Skin of body (tissue), 1 donor: ENCODE measurements at regions not wholly inside any gene's neighbourhood (a gene's known extent, or its start where the extent isn't known, plus 50 kb on each side); places are given as distances from the start of the nearest gene placed in this dataset.
"Not testable (repeated sequence)": the region's sequence is repeated elsewhere in the genome, so short reads cannot be mapped to it uniquely, and the experiment has no call there.

ENCODE experiments used
- DNase-seq: peaks from one replicate; lab custom pipeline; 2025; lab: John Stamatoyannopoulos, UW

DNA sequence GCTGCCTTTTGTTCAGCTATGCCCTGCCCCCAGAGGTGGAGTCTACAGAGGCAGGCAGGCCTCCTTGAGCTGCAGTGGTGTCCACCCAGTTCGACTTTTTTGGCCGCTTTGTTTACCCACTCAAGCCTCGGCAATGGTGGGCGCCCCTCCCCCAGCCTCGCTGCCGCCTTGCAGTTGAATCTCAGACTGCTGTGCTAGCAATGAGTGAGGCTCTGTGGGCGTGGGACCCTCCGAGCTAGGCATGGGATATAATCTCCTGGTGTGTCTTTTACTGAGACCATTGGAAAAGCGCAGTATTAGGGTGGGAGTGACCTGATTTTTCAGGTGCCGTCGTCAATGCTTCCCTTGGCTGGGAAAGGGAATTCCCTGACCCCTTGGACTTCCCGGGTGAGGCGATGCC, 279.3 kb downstream of the PTH2R start:
- not testable (repeated sequence) for DNase-seq

DNA sequence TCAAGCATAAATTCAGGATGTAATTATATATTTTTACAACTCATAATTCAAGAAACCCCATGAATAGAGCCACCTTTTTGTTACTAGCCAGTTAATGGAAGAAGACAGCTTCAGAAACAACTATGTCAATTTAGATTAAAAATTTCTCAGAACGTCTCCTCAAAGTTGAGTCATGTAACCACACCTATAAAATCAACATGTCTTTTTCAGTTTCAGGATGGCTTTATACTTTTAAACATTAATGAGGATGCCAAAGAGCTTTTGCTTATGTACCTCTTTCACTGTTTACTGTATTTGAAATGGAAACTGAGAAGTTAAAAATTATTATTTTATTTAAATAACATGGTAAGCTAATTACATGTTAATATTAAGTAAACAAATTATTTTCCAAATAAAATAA, 280.1 kb downstream of the PTH2R start:
- no peak for DNase-seq

DNA sequence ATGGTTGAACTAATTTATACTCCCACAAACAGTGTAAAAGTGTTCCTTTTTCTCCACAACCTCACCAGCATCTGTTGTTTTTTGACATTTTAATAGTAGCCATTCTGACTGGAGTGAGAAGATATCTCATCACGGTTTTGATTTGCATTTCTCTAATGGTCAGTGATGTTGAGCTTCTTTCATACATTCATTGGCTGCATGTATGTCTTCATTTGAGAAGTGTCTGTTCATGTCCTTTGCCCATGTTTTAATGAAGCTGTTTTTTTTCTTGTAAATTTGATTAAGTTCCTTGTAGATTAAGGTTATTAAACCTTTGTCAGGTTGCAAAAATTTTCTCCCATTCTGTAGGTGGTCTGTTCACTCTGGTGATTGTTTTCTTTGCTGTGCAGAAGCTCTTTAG, 281.1 kb downstream of the PTH2R start:
- DNase-seq = not testable (repeated sequence)

DNA sequence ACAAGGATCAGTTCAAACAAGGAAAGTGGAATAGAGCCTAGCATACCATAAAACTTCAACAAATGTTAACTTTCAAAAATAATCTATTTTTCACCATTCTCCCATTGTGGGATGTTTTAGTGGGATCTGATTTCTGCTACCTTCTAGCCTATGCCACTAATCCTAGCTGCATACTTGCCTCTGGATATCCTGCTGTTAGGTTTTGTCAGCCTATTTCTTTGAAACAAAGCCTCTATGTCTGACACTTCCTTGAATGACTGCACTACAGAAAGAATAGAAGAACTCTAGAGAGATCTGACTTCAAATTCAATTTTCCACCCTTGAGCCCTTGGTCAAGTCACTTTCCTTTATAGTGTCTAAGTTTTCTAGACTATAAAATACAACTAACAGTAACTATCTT, 291.5 kb downstream of the PTH2R start:
- DNase-seq = no peak

DNA sequence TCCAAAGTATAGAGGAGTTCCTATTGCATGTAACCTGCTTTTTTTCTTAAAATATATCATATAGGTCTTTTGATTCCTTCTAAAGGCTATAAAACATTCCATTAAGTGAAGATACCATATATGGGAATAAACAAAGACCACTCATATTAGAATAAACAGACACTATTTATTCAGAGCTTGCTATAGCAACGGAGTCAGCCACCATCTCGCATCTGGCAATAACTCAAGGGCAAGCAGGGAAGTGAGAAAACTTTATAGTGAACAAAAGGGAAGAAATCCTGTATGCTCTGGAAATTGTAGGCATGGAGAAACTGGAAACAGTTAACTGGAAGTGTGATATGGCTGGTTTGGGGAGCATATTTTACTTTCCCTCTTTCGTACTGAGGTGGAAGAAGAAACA, 301.9 kb downstream of the PTH2R start:
- DNase-seq = no peak

DNA sequence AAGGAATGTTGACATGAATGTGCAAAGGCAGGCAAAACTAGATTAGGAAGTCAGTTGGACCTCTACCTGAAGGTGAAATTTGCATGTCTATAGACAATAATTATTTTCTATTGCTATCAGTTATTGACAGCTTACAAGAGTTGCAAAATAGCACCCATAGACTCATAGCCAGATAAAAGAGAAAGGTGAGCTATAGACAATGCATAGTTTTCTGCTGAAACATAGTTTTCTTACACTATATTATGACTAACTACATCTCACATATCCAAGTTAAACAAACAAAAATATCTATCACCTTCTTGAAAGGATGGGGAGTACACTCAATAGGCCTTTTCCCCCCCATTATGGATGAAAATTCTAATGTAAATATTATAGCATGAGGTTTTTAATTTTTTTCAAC, 305.0 kb downstream of the PTH2R start:
- no peak for DNase-seq

DNA sequence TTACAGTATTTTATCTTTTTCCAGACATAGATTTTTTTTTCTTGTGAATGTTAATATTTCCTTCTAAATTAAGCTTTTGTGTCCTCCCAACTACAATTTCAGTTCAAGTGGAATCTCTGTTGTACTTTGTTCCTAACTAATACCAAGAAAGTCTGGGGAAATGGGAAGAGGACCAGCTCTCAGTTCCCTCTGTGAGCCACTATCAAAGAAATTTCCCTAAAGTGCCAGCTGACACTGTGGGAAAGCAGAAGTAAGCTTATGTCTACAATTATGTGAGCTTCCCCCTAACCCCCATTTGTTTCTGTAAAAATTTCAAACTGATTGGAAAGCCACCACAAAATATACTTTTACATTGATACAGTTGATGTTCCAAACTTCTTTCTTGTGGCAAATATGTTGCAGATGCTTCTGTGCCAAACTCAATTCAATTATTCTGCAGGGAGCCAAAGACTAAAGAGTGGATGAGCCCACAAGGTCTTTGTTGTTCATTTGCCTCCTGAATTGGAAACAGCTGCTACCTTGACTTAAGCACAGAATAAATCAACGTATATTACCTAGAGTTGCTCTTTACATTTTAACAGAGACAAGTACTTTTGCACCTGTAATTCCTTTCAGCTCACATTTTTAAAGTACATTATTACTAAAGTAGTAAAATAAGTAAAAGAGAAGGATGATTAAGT, 306.6 kb downstream of the PTH2R start:
- DNase-seq = no peak

DNA sequence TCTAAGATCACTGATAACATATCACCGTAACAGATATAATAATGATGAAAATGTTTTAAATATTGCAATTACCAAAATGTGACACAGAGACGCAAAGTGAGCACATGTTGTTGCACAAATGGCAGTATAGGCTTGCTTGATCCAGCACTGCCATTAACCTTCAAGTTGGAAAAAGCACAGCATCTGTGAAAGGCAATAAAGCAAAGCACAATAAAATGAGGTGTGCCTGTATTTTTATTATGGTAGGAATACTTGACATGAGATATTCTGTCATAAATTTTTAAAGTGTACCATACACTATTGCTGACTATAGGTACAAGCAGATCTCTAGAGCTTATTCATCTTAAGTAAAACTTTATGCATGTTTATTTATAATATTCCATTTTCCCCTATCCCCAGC, 312.2 kb downstream of the PTH2R start:
- no peak for DNase-seq

DNA sequence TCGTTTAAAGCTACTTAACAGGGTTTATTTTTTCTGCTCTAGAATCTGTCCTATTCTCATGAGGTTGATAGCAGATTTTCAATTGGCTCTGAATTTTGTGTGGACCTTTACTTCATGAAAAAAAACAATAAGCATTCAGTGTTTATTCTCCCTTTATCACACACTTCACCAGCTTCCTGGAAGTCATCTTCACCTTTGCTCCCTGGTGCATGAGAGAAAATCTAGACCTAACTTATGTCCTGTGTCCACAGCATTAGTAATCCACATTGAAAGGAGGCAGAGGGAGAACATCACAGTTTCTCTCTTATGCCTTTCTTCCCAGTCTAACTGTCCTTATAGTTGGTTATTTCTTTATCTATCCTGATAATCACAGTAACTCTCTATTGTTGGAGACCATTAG, 316.1 kb downstream of the PTH2R start:
- DNase-seq = no peak

DNA sequence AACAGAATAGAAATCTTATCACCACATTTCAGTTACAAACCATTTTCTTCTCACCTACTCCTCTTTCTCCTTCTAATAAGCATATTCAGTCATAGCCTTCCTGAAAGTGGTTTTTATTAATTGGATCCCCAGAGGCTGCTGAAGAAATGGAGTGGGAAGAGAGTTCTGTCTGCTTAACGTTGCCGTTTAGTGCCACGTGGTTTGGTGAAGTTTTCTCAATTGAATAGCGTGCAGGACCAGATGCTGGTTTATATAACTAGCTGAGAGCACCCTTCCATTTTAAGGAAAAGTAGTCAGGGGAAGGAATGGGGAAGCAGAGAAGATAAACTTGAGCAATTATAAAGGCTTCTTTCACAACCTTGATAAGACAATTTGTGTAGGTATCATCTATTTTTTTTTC, 318.7 kb downstream of the PTH2R start:
- no peak for DNase-seq

DNA sequence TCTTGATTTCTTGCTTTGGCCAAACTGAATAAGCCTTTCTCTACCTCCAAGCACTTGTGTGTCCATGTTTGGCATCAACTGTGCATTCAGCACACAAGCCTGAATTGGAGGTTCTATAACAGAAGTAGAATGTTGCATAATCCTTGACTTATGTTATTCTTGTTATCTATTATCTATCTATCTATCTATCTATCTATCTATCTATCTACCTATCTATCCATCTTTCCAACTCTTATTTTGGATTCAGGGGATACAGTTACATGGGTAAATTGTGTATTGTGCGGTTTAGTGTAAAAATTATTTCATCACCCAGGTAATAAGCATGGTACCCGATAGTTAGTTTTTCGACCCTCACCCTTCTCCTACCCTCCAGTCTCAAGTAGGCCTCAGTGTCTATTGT, 319.6 kb downstream of the PTH2R start:
- no peak for DNase-seq

DNA sequence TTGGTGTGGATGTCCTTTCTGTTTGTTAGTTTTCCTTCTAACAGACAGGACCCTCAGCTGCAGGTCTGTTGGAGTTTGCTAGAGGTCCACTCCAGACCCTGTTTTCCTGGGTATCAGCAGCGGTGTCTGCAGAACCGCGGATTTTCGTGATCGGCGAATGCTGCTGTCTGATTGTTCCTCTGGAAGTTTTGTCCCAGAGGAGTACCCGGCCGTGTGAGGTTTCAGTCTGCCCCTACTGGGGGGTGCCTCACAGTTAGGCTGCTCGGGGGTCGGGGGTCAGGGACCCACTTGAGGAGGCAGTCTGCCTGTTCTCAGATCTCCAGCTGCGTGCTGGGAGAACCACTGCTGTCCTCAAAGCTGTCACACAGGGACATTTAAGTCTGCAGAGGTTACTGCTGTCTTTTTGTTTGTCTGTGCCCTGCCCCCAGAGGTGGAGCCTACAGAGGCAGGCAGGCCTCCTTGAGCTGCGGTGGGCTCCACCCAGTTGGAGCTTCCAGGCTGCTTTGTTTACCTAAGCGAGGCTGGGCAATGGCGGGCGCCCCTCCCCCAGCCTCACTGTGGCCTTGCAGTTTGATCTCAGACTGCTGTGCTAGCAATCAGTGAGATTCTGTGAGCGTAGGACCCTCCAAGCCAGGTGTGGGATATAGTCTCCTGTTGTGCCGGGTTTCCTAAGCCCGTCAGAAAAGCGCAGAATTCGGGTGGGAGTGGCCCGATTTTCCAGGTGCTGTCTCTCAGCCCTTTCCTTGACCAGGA, 345.2 kb downstream of the PTH2R start:
- not testable (repeated sequence) for DNase-seq

DNA sequence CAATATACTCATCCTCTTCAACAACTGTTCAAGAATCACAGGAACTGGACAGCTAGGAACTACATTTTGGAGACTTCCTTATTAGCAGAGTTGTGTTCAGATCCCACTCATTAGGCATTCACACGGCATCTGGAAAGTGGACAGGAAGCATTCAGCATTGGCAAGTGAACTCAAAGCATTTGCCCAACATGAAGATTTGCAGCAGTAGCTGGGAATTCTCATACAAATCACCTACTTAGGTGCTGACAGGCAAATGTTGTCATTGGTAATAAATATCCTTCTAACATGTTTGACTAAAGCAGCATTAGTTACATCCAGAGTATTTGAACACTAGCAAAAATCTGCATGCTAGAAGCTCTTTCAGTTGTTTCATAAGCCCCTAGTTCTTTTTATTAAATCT, 350.8 kb downstream of the PTH2R start:
- no peak for DNase-seq

DNA sequence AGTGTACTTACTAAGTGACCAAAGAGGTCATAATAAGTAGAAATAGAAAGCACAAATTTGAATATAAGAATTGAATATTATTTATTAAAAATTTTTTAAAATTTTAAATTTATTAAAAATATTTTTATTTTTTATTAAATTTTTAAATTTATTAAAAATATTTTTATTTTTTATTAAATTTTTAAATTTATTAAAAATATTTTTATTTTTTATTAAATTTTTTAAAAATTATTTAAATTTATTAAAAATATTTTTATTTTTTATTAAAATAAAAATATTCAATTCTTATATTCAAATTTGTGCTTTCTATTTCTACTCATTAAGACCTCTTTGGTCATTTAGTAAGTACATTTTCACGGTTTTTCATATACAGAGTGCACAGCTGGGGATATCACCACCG, 366.5 kb downstream of the PTH2R start:
- not testable (repeated sequence) for DNase-seq

DNA sequence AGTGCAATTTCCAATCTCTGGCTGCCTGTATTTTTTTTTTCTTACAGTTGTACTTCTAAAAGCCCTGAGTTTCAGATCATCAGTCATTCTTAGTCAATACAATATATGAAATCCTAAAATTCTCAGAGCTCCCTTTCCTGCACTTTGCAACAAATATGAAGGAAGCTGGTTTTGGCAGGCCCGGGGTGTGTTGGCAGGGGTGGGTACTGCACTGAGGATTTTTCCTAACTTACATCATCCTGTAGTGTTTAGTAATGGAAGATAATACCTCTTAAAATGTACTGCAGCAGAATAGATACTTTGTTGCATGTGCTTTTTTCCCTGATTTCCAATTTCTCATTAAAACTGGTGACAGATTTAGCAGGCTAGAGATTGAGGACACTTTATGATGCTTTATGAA, 374.6 kb downstream of the PTH2R start:
- no peak for DNase-seq

DNA sequence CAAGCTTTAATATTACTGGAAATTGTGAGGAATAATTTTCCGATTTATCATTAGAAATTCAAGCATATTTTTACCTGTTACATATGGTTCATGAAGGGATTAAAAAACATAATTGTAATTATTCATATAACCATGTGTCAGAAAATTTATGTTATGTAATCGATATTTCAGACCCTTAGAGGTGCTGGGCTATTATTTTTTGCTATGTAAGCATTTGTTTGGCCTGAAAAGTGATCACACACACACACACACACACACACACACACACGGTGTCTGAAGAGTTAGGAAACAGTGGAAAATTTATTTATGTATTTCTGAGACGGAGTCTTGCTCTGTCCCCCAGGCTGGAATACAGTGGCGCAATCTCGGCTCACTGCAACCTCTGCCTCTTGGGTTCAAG, 375.5 kb downstream of the PTH2R start:
- no peak for DNase-seq

DNA sequence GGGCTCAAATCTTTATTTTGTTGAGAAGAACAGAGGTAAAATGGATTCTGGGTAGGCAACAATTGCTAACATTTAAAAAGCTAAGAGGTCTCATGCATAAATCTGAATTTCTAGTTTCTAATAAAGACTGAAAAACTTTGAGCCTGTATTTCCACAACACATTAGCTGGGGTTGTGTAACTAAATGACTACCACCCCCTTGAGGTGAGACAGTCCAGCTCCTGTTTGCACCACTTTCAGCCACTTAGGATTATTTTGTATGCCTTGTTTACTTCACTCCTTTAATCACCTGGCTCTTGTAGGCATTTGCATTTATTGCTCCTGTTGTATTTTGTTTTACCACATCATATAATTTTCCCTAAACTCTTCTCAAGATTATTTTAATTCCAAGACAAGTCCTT, 376.6 kb downstream of the PTH2R start:
- no peak for DNase-seq

DNA sequence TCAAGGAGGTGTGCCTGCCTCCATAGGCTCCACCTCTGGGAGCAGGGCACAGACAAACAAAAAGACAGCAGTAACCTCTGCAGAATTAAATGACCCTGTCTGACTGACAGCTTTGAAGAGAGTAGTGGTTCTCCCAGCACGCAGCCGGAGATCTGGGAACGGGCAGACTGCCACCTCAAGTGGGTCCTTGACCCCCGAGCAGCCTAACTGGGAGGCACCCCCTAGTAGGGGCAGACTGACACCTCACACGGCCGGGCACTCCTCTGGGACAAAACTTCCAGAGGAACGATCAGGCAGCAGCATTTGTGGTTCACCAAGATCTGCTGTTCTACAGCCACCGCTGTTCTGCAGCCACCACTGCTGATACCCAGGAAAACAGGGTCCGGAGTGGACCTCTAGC, 378.2 kb downstream of the PTH2R start:
- DNase-seq = not testable (repeated sequence)

DNA sequence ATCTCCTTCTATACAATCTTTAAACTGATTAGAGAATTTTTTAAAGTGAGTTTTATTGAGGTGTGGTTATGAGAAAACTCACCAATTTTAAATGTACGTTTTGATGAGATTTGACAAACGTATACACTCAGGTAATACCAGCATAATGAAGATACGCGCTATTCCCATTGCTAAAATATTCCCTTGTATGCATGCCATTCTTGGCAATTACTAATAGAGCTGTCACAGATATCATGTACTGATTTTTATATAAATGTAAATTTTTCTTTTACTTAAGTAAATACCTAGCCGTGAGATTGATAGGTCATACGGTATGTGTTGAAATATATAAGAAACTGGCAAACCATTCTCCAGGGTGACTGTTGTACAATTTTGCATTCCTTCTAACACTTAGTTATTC, 384.7 kb downstream of the PTH2R start:
- DNase-seq = no peak

DNA sequence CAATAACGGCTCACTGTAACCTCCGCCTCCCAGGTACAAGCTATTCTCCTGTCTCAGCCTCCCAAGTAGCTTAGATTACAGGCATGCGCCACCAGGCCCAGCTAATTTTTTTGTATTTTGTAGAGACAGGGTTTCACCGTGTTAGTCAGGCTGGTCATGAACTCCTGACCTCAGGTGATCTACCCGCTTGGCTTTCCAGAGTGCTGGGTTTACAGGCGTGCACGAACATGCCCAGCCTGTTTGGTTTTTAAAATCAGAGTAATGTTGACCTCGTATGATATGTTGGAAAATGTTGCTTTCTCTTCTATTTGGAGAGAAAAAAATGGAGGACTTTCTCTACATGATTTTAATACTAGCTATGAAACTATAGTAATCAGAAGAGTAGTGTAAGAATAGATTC, 386.2 kb downstream of the PTH2R start:
- no peak for DNase-seq

DNA sequence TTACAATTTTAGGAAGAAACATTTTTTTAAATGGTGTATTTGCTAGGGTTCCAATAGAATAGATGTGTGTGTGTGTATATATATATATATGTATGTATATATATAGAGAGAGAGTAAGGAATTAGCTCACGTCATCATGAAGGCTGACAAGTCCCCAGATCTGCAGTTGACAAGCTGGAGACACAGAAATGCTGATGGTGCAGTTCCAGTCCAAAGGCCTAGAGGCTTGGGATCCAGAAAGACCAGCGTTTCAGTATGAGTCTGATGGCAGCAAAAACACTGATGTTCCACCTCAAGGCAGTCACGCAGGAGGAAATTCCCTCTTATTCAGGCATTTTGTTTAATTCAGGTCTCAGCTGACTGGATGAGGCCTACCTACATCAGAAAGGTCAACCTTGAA, 386.8 kb downstream of the PTH2R start:
- DNase-seq = no peak

DNA sequence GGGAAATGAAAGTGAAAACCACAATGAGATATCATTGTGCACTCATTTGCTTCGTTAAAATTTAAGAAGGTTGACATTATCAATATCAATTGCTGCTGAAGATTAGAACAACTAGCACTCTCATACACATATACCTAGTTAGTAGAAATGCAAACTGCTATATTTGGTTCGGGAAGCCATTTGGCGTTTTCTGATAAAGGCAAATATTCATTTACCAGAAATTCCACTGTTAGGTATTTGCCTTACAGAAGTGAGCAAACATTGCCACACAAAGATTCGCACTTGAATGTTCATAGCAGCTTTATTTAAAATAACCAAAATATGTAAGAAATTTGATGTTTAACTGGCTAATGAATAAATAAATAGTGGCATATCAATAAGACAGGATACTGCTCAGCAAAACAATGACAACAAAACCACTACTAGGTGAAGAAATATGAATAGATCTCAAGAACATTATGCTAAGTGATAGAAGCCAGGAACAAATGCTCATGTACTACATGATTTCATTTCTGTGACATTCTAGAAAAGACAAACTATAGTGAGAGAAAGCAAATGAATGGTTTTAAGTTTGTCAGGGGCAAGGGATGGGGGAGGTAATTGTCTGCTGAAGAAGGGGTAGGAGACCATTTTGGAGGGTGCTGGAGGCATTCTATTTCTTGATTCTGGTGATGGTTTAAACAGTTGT, 387.8 kb downstream of the PTH2R start:
- DNase-seq = no peak

DNA sequence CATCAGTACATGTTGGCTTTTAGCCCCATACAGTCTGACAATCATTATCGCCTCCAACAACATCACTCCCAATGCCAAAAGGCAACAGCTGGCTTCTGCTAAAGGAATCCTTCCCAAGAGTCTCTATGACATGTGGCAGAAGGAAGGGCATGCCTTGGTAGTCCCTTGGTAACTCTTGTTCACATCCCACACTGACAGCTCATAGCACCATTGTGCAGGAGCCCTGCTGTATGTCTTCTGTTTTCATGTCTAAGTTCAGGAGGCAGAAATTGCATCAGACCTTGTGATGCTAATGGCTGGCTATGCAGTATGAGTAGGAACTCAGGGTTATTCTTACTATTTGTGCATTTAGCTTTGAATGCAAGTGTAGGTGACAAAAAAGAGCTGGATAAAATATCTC, 392.1 kb downstream of the PTH2R start:
- peak; percentile 0 for DNase-seq
